Naive thymus-derived CD8-positive, alpha-beta T cell (primary cell): ENCODE measurements at regions not wholly inside any gene's neighbourhood (a gene's known extent, or its start where the extent isn't known, plus 50 kb on each side); places are given as distances from the start of the nearest gene placed in this dataset.
"Not testable (repeated sequence)": the region's sequence is repeated elsewhere in the genome, so short reads cannot be mapped to it uniquely, and the experiment has no call there.

ENCODE experiments used
- ATAC-seq, 2 donors: fragments of 150-1000 bp; cut with Tn5 transposase in 1 of 2; sonication (Bioruptor Pico), chemical (Tn5 transposase) in 1 of 2; 1 replicate in 1 of 2; 2 replicates in 1 of 2; pipeline ENCODE4 v1.10.0; 2021; ENCODE audit warnings: mild to moderate bottlenecking in 2 of 2, moderate library complexity in 2 of 2
- POLR2A ChIA-PET: fragments of 350-600 bp; sonication (Branson Sonifier 250); formaldehyde crosslinking; loops from one replicate; lab custom pipeline; 2021; ENCODE audit warnings: antibody characterized with exemption; lab: Charles Lee
- DNase-seq, 10 donors: peaks; one replicate each; pipeline versions ENCODE4 v3.0.0 to v3.0.0-alpha.2; 2020 to 2022
- H3K27ac Mint-ChIP-seq, 10 donors: one replicate each; pipeline ENCODE4 v1.8.0; 2020 to 2022; ENCODE audit warnings: mild to moderate bottlenecking in 10 of 10, mixed read lengths in 10 of 10, moderate library complexity in 4 of 10, inconsistent platforms in 1 of 10
- H3K27me3 Mint-ChIP-seq, 5 donors: one replicate each; pipeline ENCODE4 v1.8.0; 2021 to 2022; ENCODE audit warnings: mixed read lengths in 5 of 5
- H3K36me3 Mint-ChIP-seq, 3 donors: one replicate each; pipeline ENCODE4 v1.8.0; 2020 to 2022; ENCODE audit warnings: mixed read lengths in 3 of 3, mild to moderate bottlenecking in 2 of 3, inconsistent platforms in 1 of 3
- H3K4me1 Mint-ChIP-seq, 4 donors: one replicate each; pipeline ENCODE4 v1.8.0; 2021 to 2022; ENCODE audit warnings: mixed read lengths in 4 of 4
- H3K4me3 Mint-ChIP-seq, 10 donors: one replicate each; pipeline ENCODE4 v1.8.0; 2020 to 2022; ENCODE audit warnings: mild to moderate bottlenecking in 10 of 10, mixed read lengths in 10 of 10, moderate library complexity in 6 of 10, inconsistent platforms in 1 of 10
- H3K9me3 Mint-ChIP-seq, 9 donors: one replicate each; pipeline ENCODE4 v1.8.0; 2020 to 2022; ENCODE audit warnings: mixed read lengths in 9 of 9, mild to moderate bottlenecking in 3 of 9, inconsistent platforms in 1 of 9, moderate library complexity in 1 of 9

GRCh38 chrX:138874271-138874935 is 162.9 kb upstream of the FGF13 start:
- DNase-seq: no peak
- ATAC-seq: no peak
- no peak overlapping the region for H3K4me3 Mint-ChIP-seq

GRCh38 chrX:138873640-138874039 is 162.1 kb upstream of the FGF13 start:
- ATAC-seq, POLR2A ChIA-PET, H3K27ac Mint-ChIP-seq, H3K4me1 Mint-ChIP-seq, H3K36me3 Mint-ChIP-seq, H3K27me3 Mint-ChIP-seq, DNase-seq, H3K4me3 Mint-ChIP-seq, H3K9me3 Mint-ChIP-seq: not testable (repeated sequence)

More at GRCh38 chrX:138874271-138874935, 162.9 kb upstream of the FGF13 start:
- POLR2A ChIA-PET: no interaction called here
- H3K27me3 Mint-ChIP-seq: peaks cover 0 to 3% (median 0%) of the 10 kb centered on the region in 5 donors
- no peak overlapping the region for H3K27ac Mint-ChIP-seq
- H3K9me3 Mint-ChIP-seq: peaks cover 0 to 15% (median 0%) of the 10 kb centered on the region in 9 donors
- no peaks in the 10 kb centered on the region for H3K36me3 Mint-ChIP-seq
- no peaks in the 10 kb centered on the region for H3K4me1 Mint-ChIP-seq

GRCh38 chrX:138872537-138872936 is 161.0 kb upstream of the FGF13 start:
- ATAC-seq (no peak), DNase-seq (no peak)
- H3K27me3 Mint-ChIP-seq: peaks cover 0 to 3% (median 0%) of the 10 kb centered on the region in 5 donors
- peaks cover 0 to 6% (median 0%) of the 10 kb centered on the region in 9 donors for H3K9me3 Mint-ChIP-seq
- H3K36me3 Mint-ChIP-seq: no peaks in the 10 kb centered on the region
- POLR2A ChIA-PET: no interaction called here
- H3K27ac Mint-ChIP-seq: no peak overlapping the region
- H3K4me1 Mint-ChIP-seq: no peaks in the 10 kb centered on the region
- no peak overlapping the region for H3K4me3 Mint-ChIP-seq

GRCh38 chrX:138871739-138872138 is 160.2 kb upstream of the FGF13 start:
- peaks cover 0 to 6% (median 0%) of the 10 kb centered on the region in 9 donors for H3K9me3 Mint-ChIP-seq
- no peak overlapping the region for H3K4me3 Mint-ChIP-seq
- no peaks in the 10 kb centered on the region for H3K4me1 Mint-ChIP-seq
- H3K27me3 Mint-ChIP-seq: peaks cover 0 to 3% (median 0%) of the 10 kb centered on the region in 5 donors
- no peak overlapping the region for H3K27ac Mint-ChIP-seq
- DNase-seq (no peak), ATAC-seq (no peak)
- H3K36me3 Mint-ChIP-seq: no peaks in the 10 kb centered on the region
- POLR2A ChIA-PET: no interaction called here

GRCh38 chrX:138866643-138867042 is 155.1 kb upstream of the FGF13 start:
- POLR2A ChIA-PET: no interaction called here
- ATAC-seq (no peak), DNase-seq (no peak)
- Mint-ChIP-seq H3K4me3 (no peak overlapping the region), H3K27ac (no peak overlapping the region), H3K4me1 (no peaks in the 10 kb centered on the region), H3K27me3 (peaks cover 0 to 3% (median 0%) of the 10 kb centered on the region in 5 donors), H3K9me3 (no peaks in the 10 kb centered on the region), H3K36me3 (no peaks in the 10 kb centered on the region)

GRCh38 chrX:138865093-138865649 is 153.7 kb upstream of the FGF13 start:
- ATAC-seq (no peak), DNase-seq (no peak)
- Mint-ChIP-seq H3K9me3 (no peaks in the 10 kb centered on the region), H3K4me1 (no peaks in the 10 kb centered on the region), H3K27ac (no peak overlapping the region), H3K4me3 (no peak overlapping the region), H3K27me3 (no peaks in the 10 kb centered on the region), H3K36me3 (no peaks in the 10 kb centered on the region)
- POLR2A ChIA-PET: no interaction called here

GRCh38 chrX:138859421-138859820 is 147.9 kb upstream of the FGF13 start:
- peaks cover 0 to 2% (median 0%) of the 10 kb centered on the region in 5 donors for H3K27me3 Mint-ChIP-seq
- no peak overlapping the region for H3K4me3 Mint-ChIP-seq
- DNase-seq (no peak), ATAC-seq (no peak)
- H3K36me3 Mint-ChIP-seq: no peaks in the 10 kb centered on the region
- H3K27ac Mint-ChIP-seq: no peak overlapping the region
- POLR2A ChIA-PET: no interaction called here
- peaks cover 0 to 2% (median 0%) of the 10 kb centered on the region in 9 donors for H3K9me3 Mint-ChIP-seq
- no peaks in the 10 kb centered on the region for H3K4me1 Mint-ChIP-seq

GRCh38 chrX:138858951-138859350 is 147.4 kb upstream of the FGF13 start:
- Mint-ChIP-seq H3K27me3 (peaks cover 0 to 2% (median 0%) of the 10 kb centered on the region in 5 donors), H3K27ac (no peak overlapping the region), H3K36me3 (no peaks in the 10 kb centered on the region), H3K4me1 (no peaks in the 10 kb centered on the region), H3K9me3 (peaks cover 0 to 2% (median 0%) of the 10 kb centered on the region in 9 donors), H3K4me3 (no peak overlapping the region)
- POLR2A ChIA-PET: no interaction called here
- no peak for ATAC-seq
- DNase-seq: no peak

GRCh38 chrX:138858438-138858837 is 146.9 kb upstream of the FGF13 start:
- H3K4me1 Mint-ChIP-seq: no peaks in the 10 kb centered on the region
- H3K36me3 Mint-ChIP-seq: no peaks in the 10 kb centered on the region
- ATAC-seq (no peak), DNase-seq (no peak)
- H3K4me3 Mint-ChIP-seq: no peak overlapping the region
- peaks cover 0 to 2% (median 0%) of the 10 kb centered on the region in 5 donors for H3K27me3 Mint-ChIP-seq
- POLR2A ChIA-PET: no interaction called here
- peaks cover 0 to 2% (median 0%) of the 10 kb centered on the region in 9 donors for H3K9me3 Mint-ChIP-seq
- H3K27ac Mint-ChIP-seq: no peak overlapping the region

GRCh38 chrX:138856881-138857604 is 145.5 kb upstream of the FGF13 start:
- Mint-ChIP-seq H3K9me3 (peaks cover 0 to 2% (median 0%) of the 10 kb centered on the region in 9 donors), H3K27me3 (peaks cover 0 to 2% (median 0%) of the 10 kb centered on the region in 5 donors), H3K27ac (no peak overlapping the region), H3K4me3 (no peak overlapping the region), H3K4me1 (no peaks in the 10 kb centered on the region), H3K36me3 (no peaks in the 10 kb centered on the region)
- POLR2A ChIA-PET: no interaction called here
- no peak for DNase-seq
- no peak for ATAC-seq

GRCh38 chrX:138853936-138854335 is 142.4 kb upstream of the FGF13 start:
- H3K36me3 Mint-ChIP-seq: no peaks in the 10 kb centered on the region
- ATAC-seq (no peak), DNase-seq (no peak)
- POLR2A ChIA-PET: no interaction called here
- H3K4me1 Mint-ChIP-seq: no peaks in the 10 kb centered on the region
- no peak overlapping the region for H3K4me3 Mint-ChIP-seq
- H3K27me3 Mint-ChIP-seq: peaks cover 0 to 2% (median 0%) of the 10 kb centered on the region in 5 donors
- H3K9me3 Mint-ChIP-seq: no peaks in the 10 kb centered on the region
- no peak overlapping the region for H3K27ac Mint-ChIP-seq

GRCh38 chrX:138849521-138849920 is 138.0 kb upstream of the FGF13 start:
- no peak overlapping the region for H3K4me3 Mint-ChIP-seq
- POLR2A ChIA-PET: no interaction called here
- ATAC-seq (no peak), DNase-seq (no peak)
- no peaks in the 10 kb centered on the region for H3K4me1 Mint-ChIP-seq
- H3K9me3 Mint-ChIP-seq: no peaks in the 10 kb centered on the region
- no peaks in the 10 kb centered on the region for H3K36me3 Mint-ChIP-seq
- no peak overlapping the region for H3K27ac Mint-ChIP-seq
- H3K27me3 Mint-ChIP-seq: no peaks in the 10 kb centered on the region

- DNase-seq: no peak
- ATAC-seq: no peak
- no peak overlapping the region for H3K27ac Mint-ChIP-seq
- POLR2A ChIA-PET: no interaction called here
- H3K4me3 Mint-ChIP-seq: no peak overlapping the region
- no peaks in the 10 kb centered on the region for H3K36me3 Mint-ChIP-seq
- H3K27me3 Mint-ChIP-seq: no peaks in the 10 kb centered on the region
- H3K4me1 Mint-ChIP-seq: no peaks in the 10 kb centered on the region
- H3K9me3 Mint-ChIP-seq: no peaks in the 10 kb centered on the region
Observed at GRCh38 chrX:138847930-138848329, 136.4 kb upstream of the FGF13 start.
